Coronary artery (tissue), 2 donors: ENCODE measurements at regions not wholly inside any gene's neighbourhood (a gene's known extent, or its start where the extent isn't known, plus 50 kb on each side); places are given as distances from the start of the nearest gene placed in this dataset.

Source experiments
- DNase-seq: peaks from one replicate; pipeline ENCODE4 v3.0.0-alpha.2; 2017; ENCODE audit warnings: low spot score
- H3K27ac ChIP-seq, 2 donors: fragments of 200-600 bp; sonication (generic); one replicate each; pipeline ENCODE4 v1.5.1; 2016 to 2019
- H3K4me3 ChIP-seq: fragments of 200-600 bp; sonication (generic); 2 replicates; pipeline ENCODE4 v1.5.1; 2016; ENCODE audit warnings: mild to moderate bottlenecking, moderate library complexity
- TF ChIP-seq, protein P1 (sequence below): fragments of 200-600 bp; sonication (generic); IDR thresholded peaks from one replicate; pipeline ENCODE4 v1.5.1; 2019; ENCODE audit warnings: antibody characterized with exemption

DNA sequence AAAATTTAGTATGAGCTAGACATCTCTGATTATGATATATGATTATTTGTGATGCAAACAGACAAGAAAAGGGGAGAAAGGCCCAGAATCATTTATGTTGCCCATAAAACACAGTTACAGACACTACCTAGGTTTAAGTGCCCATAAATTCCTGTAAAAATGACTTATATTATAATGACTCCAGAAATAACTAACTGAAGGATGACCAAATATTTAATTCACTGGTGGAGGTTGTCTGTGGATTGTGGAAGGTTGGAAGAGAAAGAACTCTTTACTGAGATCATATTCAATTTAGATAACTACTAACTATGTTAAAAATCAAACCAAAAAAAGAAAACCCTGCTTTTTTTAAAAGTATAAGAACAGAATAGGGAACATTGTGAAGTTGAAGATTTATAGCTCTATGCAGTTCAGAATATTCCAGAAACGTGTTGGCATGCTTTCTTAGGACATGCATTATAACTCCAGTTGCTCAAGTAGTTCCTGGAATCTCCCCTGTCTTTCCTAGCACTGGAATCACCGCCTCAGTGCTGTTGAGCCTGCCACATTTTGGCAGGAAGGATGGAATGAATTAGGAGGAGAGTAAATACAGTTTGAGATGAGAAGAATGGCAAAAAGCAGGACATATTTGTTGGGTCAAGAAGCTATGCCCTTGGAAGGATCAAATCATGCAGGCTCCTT is 72.0 kb upstream of the PAPPA start:
- no peak for DNase-seq
- TF ChIP-seq, protein P1, sequence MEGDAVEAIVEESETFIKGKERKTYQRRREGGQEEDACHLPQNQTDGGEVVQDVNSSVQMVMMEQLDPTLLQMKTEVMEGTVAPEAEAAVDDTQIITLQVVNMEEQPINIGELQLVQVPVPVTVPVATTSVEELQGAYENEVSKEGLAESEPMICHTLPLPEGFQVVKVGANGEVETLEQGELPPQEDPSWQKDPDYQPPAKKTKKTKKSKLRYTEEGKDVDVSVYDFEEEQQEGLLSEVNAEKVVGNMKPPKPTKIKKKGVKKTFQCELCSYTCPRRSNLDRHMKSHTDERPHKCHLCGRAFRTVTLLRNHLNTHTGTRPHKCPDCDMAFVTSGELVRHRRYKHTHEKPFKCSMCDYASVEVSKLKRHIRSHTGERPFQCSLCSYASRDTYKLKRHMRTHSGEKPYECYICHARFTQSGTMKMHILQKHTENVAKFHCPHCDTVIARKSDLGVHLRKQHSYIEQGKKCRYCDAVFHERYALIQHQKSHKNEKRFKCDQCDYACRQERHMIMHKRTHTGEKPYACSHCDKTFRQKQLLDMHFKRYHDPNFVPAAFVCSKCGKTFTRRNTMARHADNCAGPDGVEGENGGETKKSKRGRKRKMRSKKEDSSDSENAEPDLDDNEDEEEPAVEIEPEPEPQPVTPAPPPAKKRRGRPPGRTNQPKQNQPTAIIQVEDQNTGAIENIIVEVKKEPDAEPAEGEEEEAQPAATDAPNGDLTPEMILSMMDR = no peak
- Histone ChIP-seq H3K4me3 (no peak overlapping the region), H3K27ac (no peak overlapping the region)

GRCh38 chr9:116083837-116084236 is 69.8 kb upstream of the PAPPA start:
- Histone ChIP-seq H3K27ac (no peak overlapping the region), H3K4me3 (no peak overlapping the region)
- TF ChIP-seq, protein P1 = no peak
- DNase-seq = no peak

DNA sequence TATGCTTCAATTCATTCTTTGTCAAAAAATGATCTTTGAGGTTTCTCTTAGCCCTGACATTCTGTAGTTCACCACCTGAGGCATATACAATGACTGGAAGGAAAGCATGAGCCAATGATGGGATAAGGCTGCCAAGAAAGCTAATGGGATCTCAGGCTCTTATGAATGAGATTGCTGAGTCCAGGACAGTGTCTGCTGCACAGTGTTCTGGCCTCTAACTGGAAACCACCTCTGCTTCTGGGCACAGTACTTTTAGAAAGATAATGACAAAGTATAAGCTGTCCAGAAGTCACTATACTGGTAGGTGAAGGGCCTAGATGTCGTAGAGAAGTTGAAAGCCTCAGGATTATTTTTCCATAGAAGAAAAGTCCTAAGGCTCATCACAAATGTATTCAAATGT is 69.1 kb upstream of the PAPPA start:
- H3K4me3 ChIP-seq = no peak overlapping the region
- no peak for DNase-seq

GRCh38 chr9:116087246-116087645 is 66.3 kb upstream of the PAPPA start:
- TF ChIP-seq, protein P1 = no peak
- Histone ChIP-seq H3K4me3 (no peak overlapping the region), H3K27ac (no peak overlapping the region)
- no peak for DNase-seq

More for the DNA sequence above, 69.1 kb upstream of the PAPPA start:
- TF ChIP-seq, protein P1 = no peak
- H3K27ac ChIP-seq = no peak overlapping the region

- Histone ChIP-seq H3K27ac (no peak overlapping the region), H3K4me3 (no peak overlapping the region)
- TF ChIP-seq, protein P1 = no peak
- DNase-seq = no peak
Measured at GRCh38 chr9:116087751-116088194, 65.8 kb upstream of the PAPPA start.

GRCh38 chr9:116088396-116088795 is 65.2 kb upstream of the PAPPA start:
- no peak overlapping the region for H3K27ac ChIP-seq
- DNase-seq = no peak
- TF ChIP-seq, protein P1 = no peak
- H3K4me3 ChIP-seq = no peak overlapping the region

DNA sequence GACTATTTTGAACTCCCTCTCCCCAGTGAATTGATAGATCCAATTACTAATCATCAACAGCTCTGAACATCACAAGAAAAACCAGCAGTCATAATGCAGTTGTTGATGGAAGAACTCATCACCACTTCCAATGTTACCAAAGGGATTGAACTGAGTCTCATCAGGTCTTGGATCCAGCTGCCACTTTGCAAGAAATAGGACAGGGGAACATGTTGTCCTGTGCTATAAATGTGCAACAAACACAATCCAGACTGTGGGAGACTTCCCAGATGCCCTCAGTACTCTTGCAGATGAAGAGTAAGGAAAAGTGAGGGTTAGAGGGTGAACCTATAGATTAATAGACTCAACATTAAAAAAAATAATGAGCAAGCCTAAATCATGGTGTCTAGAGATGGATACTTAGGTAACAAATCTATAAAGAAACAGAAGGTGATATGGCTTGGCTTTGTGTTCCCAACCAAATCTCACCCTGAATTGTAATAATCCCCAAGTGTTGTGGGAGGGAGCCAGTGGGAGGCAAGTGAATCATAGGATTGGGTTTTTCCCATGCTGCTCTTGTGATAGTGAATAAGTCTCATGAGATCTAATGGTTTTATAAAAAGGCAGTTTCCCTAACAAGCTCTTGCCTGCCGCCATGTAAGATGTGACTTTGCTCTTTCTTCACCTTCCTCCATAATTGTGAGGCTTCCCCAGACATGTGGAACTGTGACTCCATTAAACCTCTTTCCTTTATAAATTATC is 63.4 kb upstream of the PAPPA start:
- no peak for DNase-seq
- Histone ChIP-seq H3K27ac (no peak overlapping the region), H3K4me3 (no peak overlapping the region)
- TF ChIP-seq, protein P1 = no peak
